Calu3 (cell line): ENCODE measurements at regions not wholly inside any gene's neighbourhood (a gene's known extent, or its start where the extent isn't known, plus 50 kb on each side); places are given as distances from the start of the nearest gene placed in this dataset.

Experiments
- BruUV-seq: library from RNA; stranded (reverse); fragments of 400-500 nt; replicated peaks from 2 replicates; lab custom pipeline; 2021; lab: Mats Ljungman, UMichigan
- CTCF ChIA-PET: fragments of 300-600 bp; sonication (Branson Sonifier 250); formaldehyde crosslinking; loops from one replicate; lab custom pipeline; 2022; ENCODE audit warnings: antibody characterized with exemption; lab: Charles Lee
- DNase-seq: peaks from one replicate; pipeline ENCODE4 v3.0.0; 2022
- H3K27ac Mint-ChIP-seq: one replicate; pipeline ENCODE4 v1.8.0; 2022; ENCODE audit warnings: mixed read lengths; ENCODE audit not compliant: unreplicated experiment
- H3K27me3 Mint-ChIP-seq: one replicate; pipeline ENCODE4 v1.8.0; 2022; ENCODE audit warnings: mixed read lengths; ENCODE audit not compliant: unreplicated experiment
- H3K36me3 Mint-ChIP-seq: one replicate; pipeline ENCODE4 v1.8.0; 2022; ENCODE audit warnings: mild to moderate bottlenecking, moderate library complexity, mixed read lengths; ENCODE audit not compliant: insufficient read depth, unreplicated experiment
- H3K4me1 Mint-ChIP-seq: one replicate; pipeline ENCODE4 v1.8.0; 2022; ENCODE audit warnings: mild to moderate bottlenecking, low read depth, mixed read lengths; ENCODE audit not compliant: unreplicated experiment
- H3K4me3 Mint-ChIP-seq: one replicate; pipeline ENCODE4 v1.8.0; 2022; ENCODE audit warnings: mild to moderate bottlenecking, low read depth, moderate library complexity, mixed read lengths; ENCODE audit not compliant: unreplicated experiment
- H3K9me3 Mint-ChIP-seq: one replicate; pipeline ENCODE4 v1.8.0; 2022; ENCODE audit warnings: low read depth, mixed read lengths; ENCODE audit not compliant: unreplicated experiment
- CTCF ChIP-seq: fragments of 200-600 bp; IDR thresholded peaks from one replicate; pipeline ENCODE4 v1.8.0; 2022; ENCODE audit warnings: antibody characterized with exemption; ENCODE audit not compliant: unreplicated experiment
- intact Hi-C: fragments of 100-400 bp; cut with micrococcal nuclease; formaldehyde crosslinking; loops from one replicate; pipeline ENCODE4 v1.10.0; 2022; ENCODE audit not compliant: unreplicated experiment

GRCh38 chr5:121378046-121378445 lies 473.6 kb upstream of the FTMT start:
- TF ChIP-seq CTCF = no peak
- no peak overlapping the region for H3K4me3 Mint-ChIP-seq
- BruUV-seq = no TSS peak
- intact Hi-C loops = no loop called here
- no peaks in the 10 kb centered on the region for H3K36me3 Mint-ChIP-seq
- no peak overlapping the region for H3K27ac Mint-ChIP-seq
- H3K4me1 Mint-ChIP-seq = no peaks in the 10 kb centered on the region
- CTCF ChIA-PET = no interaction called here
- H3K27me3 Mint-ChIP-seq = no peaks in the 10 kb centered on the region
- no peaks in the 10 kb centered on the region for H3K9me3 Mint-ChIP-seq
- no peak for DNase-seq

- intact Hi-C loops = no loop called here
- Mint-ChIP-seq H3K27me3 (no peaks in the 10 kb centered on the region), H3K4me3 (no peak overlapping the region), H3K4me1 (no peaks in the 10 kb centered on the region), H3K9me3 (no peaks in the 10 kb centered on the region), H3K27ac (no peak overlapping the region), H3K36me3 (no peaks in the 10 kb centered on the region)
- BruUV-seq = no TSS peak
- TF ChIP-seq CTCF = no peak
- DNase-seq = no peak
- CTCF ChIA-PET = no interaction called here
Observed at GRCh38 chr5:121378559-121379359, 472.9 kb upstream of the FTMT start.

- Mint-ChIP-seq H3K27me3 (no peaks in the 10 kb centered on the region), H3K27ac (no peak overlapping the region), H3K9me3 (no peaks in the 10 kb centered on the region), H3K4me1 (no peaks in the 10 kb centered on the region), H3K4me3 (no peak overlapping the region), H3K36me3 (no peaks in the 10 kb centered on the region)
- intact Hi-C loops = no loop called here
- CTCF ChIA-PET = no interaction called here
- BruUV-seq = no TSS peak
- no peak for DNase-seq
- TF ChIP-seq CTCF = no peak
Observed at GRCh38 chr5:121380066-121380465, 471.6 kb upstream of the FTMT start.

- DNase-seq = no peak
- no peaks in the 10 kb centered on the region for H3K4me1 Mint-ChIP-seq
- H3K27me3 Mint-ChIP-seq = no peaks in the 10 kb centered on the region
- no peak overlapping the region for H3K27ac Mint-ChIP-seq
- no peak for TF ChIP-seq CTCF
- BruUV-seq = no TSS peak
- intact Hi-C loops = no loop called here
- CTCF ChIA-PET = no interaction called here
- no peaks in the 10 kb centered on the region for H3K9me3 Mint-ChIP-seq
- H3K4me3 Mint-ChIP-seq = no peak overlapping the region
- H3K36me3 Mint-ChIP-seq = no peaks in the 10 kb centered on the region
Observed at GRCh38 chr5:121384359-121384758, 467.3 kb upstream of the FTMT start.
